Adrenal gland (tissue), 5 donors: ENCODE measurements at regions not wholly inside any gene's neighbourhood (a gene's known extent, or its start where the extent isn't known, plus 50 kb on each side); places are given as distances from the start of the nearest gene placed in this dataset.
A peak's percentile ranks its signal among the peaks of the same experiment; 100 is the strongest.

Experiments used
- CTCF ChIP-seq, 6 experiments: fragments of 450-650 bp in 4 of 6; fragments of 200-600 bp in 2 of 6; sonication (generic) in 1 of 6; IDR thresholded peaks; 1 replicate in 5 of 6; 2 replicates in 1 of 6; pipeline versions ENCODE4 v1.5.1 to v1.8.0; 2016 to 2021; ENCODE audit warnings: antibody characterized with exemption in 6 of 6, mild to moderate bottlenecking in 2 of 6, moderate library complexity in 1 of 6
- POLR2A ChIP-seq, 2 donors: fragments of 450-650 bp; IDR thresholded peaks; one replicate each; pipeline ENCODE4 v1.6.1; 2017; ENCODE audit warnings: antibody characterized with exemption in 2 of 2, mild to moderate bottlenecking in 2 of 2, moderate library complexity in 1 of 2
- donor health status: DM: no; HTN: no; CAD: no.

GRCh38 chr4:53653484-53654053 lies 62.3 kb upstream of the LNX1 start:
- TF ChIP-seq CTCF (IDR thresholded peaks at IDR 0.05) (peak in 4 of 6 experiments; percentile 20 to 32 (median 27)), POLR2A (IDR thresholded peaks at IDR 0.05) (no peak)
